ENCODE measurements at regions not wholly inside any gene's neighbourhood (a gene's known extent, or its start where the extent isn't known, plus 50 kb on each side); places are given as distances from the start of the nearest gene placed in this dataset.
"Not testable (repeated sequence)": the region's sequence is repeated elsewhere in the genome, so short reads cannot be mapped to it uniquely, and the experiment has no call there.

DNA sequence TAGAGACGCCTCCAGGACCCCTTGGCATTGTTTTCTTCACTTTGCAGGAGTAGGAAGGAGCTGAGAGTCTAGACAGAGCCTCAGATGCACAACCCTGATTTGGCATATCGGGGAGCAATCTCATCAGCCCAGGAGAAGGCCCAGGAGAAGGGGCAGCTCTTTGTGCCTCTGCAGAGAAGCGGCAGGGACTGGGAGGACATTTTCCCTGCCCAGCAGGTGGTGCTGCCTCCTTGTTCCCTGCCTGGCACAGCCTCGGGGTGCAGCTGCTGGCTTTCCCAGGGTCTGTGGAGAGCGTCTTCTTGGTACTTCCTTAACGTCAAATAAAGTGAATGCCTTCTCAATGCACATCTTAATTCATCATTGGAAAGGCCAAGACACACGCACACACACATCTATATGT, 419.5 kb downstream of the TMEM121 start:
- no peak for TF ChIP-seq CTCF (IDR thresholded peaks at IDR 0.05; ENCODE audit: unreplicated experiment)
- Mint-ChIP-seq H3K4me3 (ENCODE audit: low read depth) (no peak overlapping the region), H3K9me3 (ENCODE audit: low read depth) (peaks cover 55% of the 10 kb centered on the region), H3K27me3 (no peaks in the 10 kb centered on the region), H3K4me1 (ENCODE audit: low read depth) (no peaks in the 10 kb centered on the region), H3K27ac (no peak overlapping the region), H3K36me3 (ENCODE audit: insufficient read depth) (peaks cover 4% of the 10 kb centered on the region)
- DNase-seq (ENCODE audit: low spot score, unreplicated experiment) = no peak

- no peak overlapping the region for H3K4me3 Mint-ChIP-seq (ENCODE audit: low read depth)
- no peaks in the 10 kb centered on the region for H3K4me1 Mint-ChIP-seq (ENCODE audit: low read depth)
- H3K27ac Mint-ChIP-seq = no peak overlapping the region
- TF ChIP-seq CTCF (IDR thresholded peaks at IDR 0.05; ENCODE audit: unreplicated experiment) = no peak
- no peak for DNase-seq (ENCODE audit: low spot score, unreplicated experiment)
- H3K27me3 Mint-ChIP-seq = no peaks in the 10 kb centered on the region
- H3K36me3 Mint-ChIP-seq (ENCODE audit: insufficient read depth) = peaks cover 9% of the 10 kb centered on the region
- peaks cover 56% of the 10 kb centered on the region for H3K9me3 Mint-ChIP-seq (ENCODE audit: low read depth)
Measured at GRCh38 chr14:105947599-105947998, 421.2 kb downstream of the TMEM121 start.

- Mint-ChIP-seq H3K36me3 (ENCODE audit: insufficient read depth) (peaks cover 12% of the 10 kb centered on the region), H3K9me3 (ENCODE audit: low read depth) (peaks cover 61% of the 10 kb centered on the region)
- H3K27ac Mint-ChIP-seq; H3K27me3 Mint-ChIP-seq; DNase-seq (ENCODE audit: low spot score, unreplicated experiment); H3K4me3 Mint-ChIP-seq (ENCODE audit: low read depth); H3K4me1 Mint-ChIP-seq (ENCODE audit: low read depth): not testable (repeated sequence)
Measured at GRCh38 chr14:105948955-105949354, 422.6 kb downstream of the TMEM121 start.

DNA sequence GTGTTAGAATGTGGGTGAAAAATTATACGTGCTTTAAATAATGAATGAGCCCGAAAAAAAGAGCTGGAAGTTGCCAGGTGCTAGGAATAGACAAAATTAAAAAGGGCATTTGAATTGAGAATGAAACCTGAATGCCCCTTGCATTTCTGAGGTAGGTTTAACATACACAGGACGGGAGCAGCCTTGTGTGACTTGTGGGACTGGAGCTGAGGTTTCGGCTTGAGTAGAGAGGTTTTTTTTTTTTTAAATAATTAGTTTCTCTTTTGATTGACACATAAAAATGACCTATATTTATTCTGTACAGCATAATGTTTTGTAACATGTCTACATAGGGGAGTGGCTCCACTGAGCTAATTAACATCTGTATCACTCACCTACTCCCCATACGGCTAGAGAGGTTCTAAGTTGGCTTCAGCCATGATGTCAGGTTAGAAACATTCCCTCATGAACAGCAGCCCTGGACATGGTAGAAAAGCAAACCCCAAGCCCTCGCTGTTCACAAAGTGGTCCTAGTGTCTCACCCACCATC, 424.0 kb downstream of the TMEM121 start:
- H3K27ac Mint-ChIP-seq; H3K4me3 Mint-ChIP-seq (ENCODE audit: low read depth); H3K4me1 Mint-ChIP-seq (ENCODE audit: low read depth); DNase-seq (ENCODE audit: low spot score, unreplicated experiment); H3K27me3 Mint-ChIP-seq: not testable (repeated sequence)
- Mint-ChIP-seq H3K9me3 (ENCODE audit: low read depth) (peaks cover 69% of the 10 kb centered on the region), H3K36me3 (ENCODE audit: insufficient read depth) (peaks cover 11% of the 10 kb centered on the region)

DNA sequence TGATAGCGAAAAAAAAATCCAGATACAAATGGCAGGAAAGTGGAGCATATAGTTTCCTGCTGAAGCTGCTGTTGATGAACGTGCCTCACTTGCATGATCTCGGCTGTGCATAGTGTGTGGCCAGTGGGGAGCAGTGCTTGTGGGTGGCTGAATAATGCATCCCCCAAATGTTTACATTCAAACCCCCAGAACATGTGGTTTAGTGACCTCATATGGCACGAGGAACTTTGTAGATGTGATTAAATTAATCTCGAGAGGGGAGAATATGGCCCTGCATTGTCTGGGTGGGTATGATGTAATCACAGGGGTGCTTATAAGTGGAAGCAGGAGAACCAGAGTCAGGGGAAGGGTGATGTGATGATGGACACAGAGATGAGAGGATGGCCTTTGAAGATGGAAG, 425.0 kb downstream of the TMEM121 start:
- H3K4me1 Mint-ChIP-seq (ENCODE audit: low read depth) = no peaks in the 10 kb centered on the region
- TF ChIP-seq CTCF (IDR thresholded peaks at IDR 0.05; ENCODE audit: unreplicated experiment) = no peak
- no peak overlapping the region for H3K27ac Mint-ChIP-seq
- H3K9me3 Mint-ChIP-seq (ENCODE audit: low read depth) = peaks cover 65% of the 10 kb centered on the region
- DNase-seq (ENCODE audit: low spot score, unreplicated experiment) = no peak
- peaks cover 11% of the 10 kb centered on the region for H3K36me3 Mint-ChIP-seq (ENCODE audit: insufficient read depth)
- H3K27me3 Mint-ChIP-seq = no peaks in the 10 kb centered on the region
- no peak overlapping the region for H3K4me3 Mint-ChIP-seq (ENCODE audit: low read depth)

DNA sequence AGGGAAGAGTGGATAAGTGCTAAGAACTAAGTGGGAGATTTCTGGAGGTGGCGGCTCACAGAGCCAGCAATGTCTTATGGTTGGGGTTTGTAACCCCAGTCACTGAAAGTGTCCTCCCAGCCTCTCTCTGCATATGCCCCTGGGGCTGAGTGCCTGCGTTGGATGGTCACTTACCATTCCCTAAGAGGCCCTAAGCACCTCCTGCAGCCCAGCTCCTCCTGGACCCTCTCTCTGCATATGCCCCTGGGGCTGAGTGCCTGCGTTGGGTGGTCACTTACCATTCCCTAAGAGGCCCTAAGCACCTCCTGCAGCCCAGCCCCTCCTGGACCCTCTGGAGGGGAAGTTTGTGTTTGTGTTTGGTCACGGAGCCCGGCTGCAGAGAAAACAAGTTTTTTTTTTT, 425.8 kb downstream of the TMEM121 start:
- Mint-ChIP-seq H3K4me1 (ENCODE audit: low read depth) (no peaks in the 10 kb centered on the region), H3K27me3 (no peaks in the 10 kb centered on the region), H3K4me3 (ENCODE audit: low read depth) (no peak overlapping the region), H3K36me3 (ENCODE audit: insufficient read depth) (peaks cover 11% of the 10 kb centered on the region), H3K9me3 (ENCODE audit: low read depth) (peaks cover 60% of the 10 kb centered on the region), H3K27ac (no peak overlapping the region)
- no peak for TF ChIP-seq CTCF (IDR thresholded peaks at IDR 0.05; ENCODE audit: unreplicated experiment)
- DNase-seq (ENCODE audit: low spot score, unreplicated experiment) = no peak

All from progenitor cell of endocrine pancreas (in vitro differentiated cells).